ENCODE measurements at regions not wholly inside any gene's neighbourhood (a gene's known extent, or its start where the extent isn't known, plus 50 kb on each side); places are given as distances from the start of the nearest gene placed in this dataset.

- FAIRE-seq, result no peak
- Histone ChIP-seq H3K4me1 (ENCODE audit: control insufficient read depth in 3 of 3, insufficient read depth in 2 of 3, low read depth in 1 of 3, low read length in 2 of 3) (no peaks in the 10 kb centered on the region), H3K9me3 (ENCODE audit: control insufficient read depth in 2 of 2, insufficient read depth in 1 of 2, low read depth in 1 of 2, low read length in 1 of 2) (peaks cover 0 to 13% of the 10 kb centered on the region in 2 donors), H3K27me3 (ENCODE audit: control insufficient read depth in 3 of 3, insufficient read depth in 3 of 3, low read length in 3 of 3) (peaks cover 0 to under 1% (median 0%) of the 10 kb centered on the region in 3 donors), H3K4me3 (ENCODE audit: low read depth in 1 of 3, low read length in 3 of 3) (no peak overlapping the region), H3K27ac (ENCODE audit: low read depth in 1 of 3, low read length in 2 of 3) (no peak overlapping the region), H3K36me3 (ENCODE audit: control insufficient read depth in 3 of 3, insufficient read depth in 2 of 3, low read depth in 1 of 3, low read length in 3 of 3) (no peaks in the 10 kb centered on the region)
- WGBS, 3 donors, result 55 to 70% (median 58%) methylated on average over 8 of the region's 8 CpGs
- no peak for DNase-seq
Measured at GRCh38 chr12:111138016-111138415, 217.6 kb upstream of the MYL2 start.

GRCh38 chr12:111135293-111135832 lies 215.0 kb upstream of the MYL2 start:
- no peak overlapping the region for H3K4me3 ChIP-seq (ENCODE audit: low read depth in 1 of 3, low read length in 3 of 3)
- WGBS, 3 donors, result 96 to 98% (median 97%) methylated on average over 5 of the region's 5 CpGs
- no peaks in the 10 kb centered on the region for H3K4me1 ChIP-seq (ENCODE audit: control insufficient read depth in 3 of 3, insufficient read depth in 2 of 3, low read depth in 1 of 3, low read length in 2 of 3)
- no peaks in the 10 kb centered on the region for H3K27me3 ChIP-seq (ENCODE audit: control insufficient read depth in 3 of 3, insufficient read depth in 3 of 3, low read length in 3 of 3)
- no peak overlapping the region for H3K27ac ChIP-seq (ENCODE audit: low read depth in 1 of 3, low read length in 2 of 3)
- H3K36me3 ChIP-seq (ENCODE audit: control insufficient read depth in 3 of 3, insufficient read depth in 2 of 3, low read depth in 1 of 3, low read length in 3 of 3), result no peaks in the 10 kb centered on the region
- DNase-seq (no peak), FAIRE-seq (no peak)
- H3K9me3 ChIP-seq (ENCODE audit: control insufficient read depth in 2 of 2, insufficient read depth in 1 of 2, low read depth in 1 of 2, low read length in 1 of 2), result peaks cover 0 to 15% of the 10 kb centered on the region in 2 donors

DNA sequence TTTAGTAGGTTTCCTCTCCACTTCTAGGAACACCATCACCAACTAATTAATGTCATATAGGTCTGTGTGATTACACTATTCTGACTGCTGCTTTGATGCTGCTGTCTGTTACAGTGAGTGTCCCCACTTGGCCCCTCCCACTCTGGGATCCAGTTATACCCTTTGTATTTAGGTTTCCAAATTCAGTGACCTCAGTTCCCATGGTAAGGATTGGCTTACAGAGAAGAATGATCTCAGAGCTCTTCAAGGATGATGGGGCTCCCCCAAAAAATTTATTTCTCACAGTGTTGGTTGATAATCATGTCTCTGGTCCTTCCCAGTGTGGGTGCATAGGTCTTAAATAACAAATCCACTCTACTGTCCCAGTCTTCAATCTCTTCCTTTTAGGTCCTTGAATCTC lies 210.0 kb upstream of the MYL2 start:
- H3K4me1 ChIP-seq (ENCODE audit: control insufficient read depth in 3 of 3, insufficient read depth in 2 of 3, low read depth in 1 of 3, low read length in 2 of 3), result no peaks in the 10 kb centered on the region
- FAIRE-seq (no peak), DNase-seq (no peak)
- H3K4me3 ChIP-seq (ENCODE audit: low read depth in 1 of 3, low read length in 3 of 3), result no peak overlapping the region
- H3K27me3 ChIP-seq (ENCODE audit: control insufficient read depth in 3 of 3, insufficient read depth in 3 of 3, low read length in 3 of 3), result no peaks in the 10 kb centered on the region
- no peaks in the 10 kb centered on the region for H3K36me3 ChIP-seq (ENCODE audit: control insufficient read depth in 3 of 3, insufficient read depth in 2 of 3, low read depth in 1 of 3, low read length in 3 of 3)
- no peak overlapping the region for H3K27ac ChIP-seq (ENCODE audit: low read depth in 1 of 3, low read length in 2 of 3)
- H3K9me3 ChIP-seq (ENCODE audit: control insufficient read depth in 2 of 2, insufficient read depth in 1 of 2, low read depth in 1 of 2, low read length in 1 of 2), result peaks cover 0 to 15% of the 10 kb centered on the region in 2 donors

GRCh38 chr12:111129149-111129767 lies 208.9 kb upstream of the MYL2 start:
- Histone ChIP-seq H3K36me3 (ENCODE audit: control insufficient read depth in 3 of 3, insufficient read depth in 2 of 3, low read depth in 1 of 3, low read length in 3 of 3) (no peaks in the 10 kb centered on the region), H3K4me3 (ENCODE audit: low read depth in 1 of 3, low read length in 3 of 3) (no peak overlapping the region), H3K4me1 (ENCODE audit: control insufficient read depth in 3 of 3, insufficient read depth in 2 of 3, low read depth in 1 of 3, low read length in 2 of 3) (no peaks in the 10 kb centered on the region), H3K27ac (ENCODE audit: low read depth in 1 of 3, low read length in 2 of 3) (no peak overlapping the region), H3K27me3 (ENCODE audit: control insufficient read depth in 3 of 3, insufficient read depth in 3 of 3, low read length in 3 of 3) (no peaks in the 10 kb centered on the region), H3K9me3 (ENCODE audit: control insufficient read depth in 2 of 2, insufficient read depth in 1 of 2, low read depth in 1 of 2, low read length in 1 of 2) (peaks cover 0 to 11% of the 10 kb centered on the region in 2 donors)
- 76 to 90% (median 87%) methylated on average over 3 of the region's 3 CpGs for WGBS, 3 donors
- DNase-seq (no peak), FAIRE-seq (no peak)

GRCh38 chr12:111126331-111126730 lies 206.0 kb upstream of the MYL2 start:
- WGBS, 3 donors, result 48 to 52% (median 49%) methylated on average over 2 of the region's 2 CpGs
- Histone ChIP-seq H3K4me3 (ENCODE audit: low read depth in 1 of 3, low read length in 3 of 3) (no peak overlapping the region), H3K36me3 (ENCODE audit: control insufficient read depth in 3 of 3, insufficient read depth in 2 of 3, low read depth in 1 of 3, low read length in 3 of 3) (no peaks in the 10 kb centered on the region), H3K4me1 (ENCODE audit: control insufficient read depth in 3 of 3, insufficient read depth in 2 of 3, low read depth in 1 of 3, low read length in 2 of 3) (no peaks in the 10 kb centered on the region), H3K27me3 (ENCODE audit: control insufficient read depth in 3 of 3, insufficient read depth in 3 of 3, low read length in 3 of 3) (no peaks in the 10 kb centered on the region), H3K27ac (ENCODE audit: low read depth in 1 of 3, low read length in 2 of 3) (no peak overlapping the region), H3K9me3 (ENCODE audit: control insufficient read depth in 2 of 2, insufficient read depth in 1 of 2, low read depth in 1 of 2, low read length in 1 of 2) (no peaks in the 10 kb centered on the region)
- DNase-seq (peak in 1 of 2 donors; percentile 1), FAIRE-seq (no peak)

- H3K4me3 ChIP-seq (ENCODE audit: low read depth in 1 of 3, low read length in 3 of 3), result no peak overlapping the region
- no peaks in the 10 kb centered on the region for H3K9me3 ChIP-seq (ENCODE audit: control insufficient read depth in 2 of 2, insufficient read depth in 1 of 2, low read depth in 1 of 2, low read length in 1 of 2)
- no peaks in the 10 kb centered on the region for H3K27me3 ChIP-seq (ENCODE audit: control insufficient read depth in 3 of 3, insufficient read depth in 3 of 3, low read length in 3 of 3)
- no peaks in the 10 kb centered on the region for H3K4me1 ChIP-seq (ENCODE audit: control insufficient read depth in 3 of 3, insufficient read depth in 2 of 3, low read depth in 1 of 3, low read length in 2 of 3)
- WGBS, 3 donors, result 86 to 92% (median 91%) methylated on average over 4 of the region's 4 CpGs
- H3K27ac ChIP-seq (ENCODE audit: low read depth in 1 of 3, low read length in 2 of 3), result no peak overlapping the region
- DNase-seq (no peak), FAIRE-seq (no peak)
- H3K36me3 ChIP-seq (ENCODE audit: control insufficient read depth in 3 of 3, insufficient read depth in 2 of 3, low read depth in 1 of 3, low read length in 3 of 3), result no peaks in the 10 kb centered on the region
Measured at GRCh38 chr12:111124183-111124582, 203.8 kb upstream of the MYL2 start.

- no peak for FAIRE-seq
- H3K27me3 ChIP-seq (ENCODE audit: control insufficient read depth in 3 of 3, insufficient read depth in 3 of 3, low read length in 3 of 3), result no peaks in the 10 kb centered on the region
- H3K9me3 ChIP-seq (ENCODE audit: control insufficient read depth in 2 of 2, insufficient read depth in 1 of 2, low read depth in 1 of 2, low read length in 1 of 2), result no peaks in the 10 kb centered on the region
- no peak overlapping the region for H3K27ac ChIP-seq (ENCODE audit: low read depth in 1 of 3, low read length in 2 of 3)
- no peak for DNase-seq
- 83 to 91% (median 86%) methylated on average over 6 of the region's 6 CpGs for WGBS, 3 donors
- no peaks in the 10 kb centered on the region for H3K4me1 ChIP-seq (ENCODE audit: control insufficient read depth in 3 of 3, insufficient read depth in 2 of 3, low read depth in 1 of 3, low read length in 2 of 3)
- H3K36me3 ChIP-seq (ENCODE audit: control insufficient read depth in 3 of 3, insufficient read depth in 2 of 3, low read depth in 1 of 3, low read length in 3 of 3), result no peaks in the 10 kb centered on the region
- H3K4me3 ChIP-seq (ENCODE audit: low read depth in 1 of 3, low read length in 3 of 3), result no peak overlapping the region
Measured at GRCh38 chr12:111123390-111123789, 203.0 kb upstream of the MYL2 start.

DNA sequence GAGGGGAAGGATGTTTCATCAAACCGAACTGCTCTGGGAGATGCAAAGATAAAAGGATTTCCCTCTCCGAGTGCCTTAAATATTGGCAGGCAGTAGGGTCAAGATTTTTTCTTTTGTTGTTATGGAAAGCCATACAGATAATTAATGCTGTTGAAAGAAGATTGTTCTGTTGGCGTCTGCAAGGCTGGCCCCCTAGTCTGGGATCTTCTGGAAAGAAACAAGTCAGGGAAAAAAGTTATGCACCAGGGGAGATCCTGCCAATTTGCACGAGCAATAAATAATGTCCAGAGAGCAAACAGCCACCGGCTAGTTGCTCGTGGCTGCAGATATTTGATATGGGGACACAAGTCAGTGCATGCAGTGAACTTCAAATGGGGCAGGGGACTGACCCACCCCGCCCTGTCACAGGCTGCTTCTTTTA lies 202.1 kb upstream of the MYL2 start:
- Histone ChIP-seq H3K4me1 (ENCODE audit: control insufficient read depth in 3 of 3, insufficient read depth in 2 of 3, low read depth in 1 of 3, low read length in 2 of 3) (no peaks in the 10 kb centered on the region), H3K27me3 (ENCODE audit: control insufficient read depth in 3 of 3, insufficient read depth in 3 of 3, low read length in 3 of 3) (no peaks in the 10 kb centered on the region), H3K36me3 (ENCODE audit: control insufficient read depth in 3 of 3, insufficient read depth in 2 of 3, low read depth in 1 of 3, low read length in 3 of 3) (no peaks in the 10 kb centered on the region), H3K27ac (ENCODE audit: low read depth in 1 of 3, low read length in 2 of 3) (no peak overlapping the region), H3K4me3 (ENCODE audit: low read depth in 1 of 3, low read length in 3 of 3) (no peak overlapping the region), H3K9me3 (ENCODE audit: control insufficient read depth in 2 of 2, insufficient read depth in 1 of 2, low read depth in 1 of 2, low read length in 1 of 2) (no peaks in the 10 kb centered on the region)
- DNase-seq (no peak), FAIRE-seq (no peak)
- WGBS, 3 donors, result 25 to 38% (median 28%) methylated on average over 7 of the region's 7 CpGs

GRCh38 chr12:111121840-111122239 lies 201.5 kb upstream of the MYL2 start:
- H3K9me3 ChIP-seq (ENCODE audit: control insufficient read depth in 2 of 2, insufficient read depth in 1 of 2, low read depth in 1 of 2, low read length in 1 of 2), result peaks cover 0 to 2% of the 10 kb centered on the region in 2 donors
- H3K4me1 ChIP-seq (ENCODE audit: control insufficient read depth in 3 of 3, insufficient read depth in 2 of 3, low read depth in 1 of 3, low read length in 2 of 3), result no peaks in the 10 kb centered on the region
- FAIRE-seq, result no peak
- DNase-seq, result no peak
- 60 to 71% (median 67%) methylated on average over 6 of the region's 6 CpGs for WGBS, 3 donors
- H3K36me3 ChIP-seq (ENCODE audit: control insufficient read depth in 3 of 3, insufficient read depth in 2 of 3, low read depth in 1 of 3, low read length in 3 of 3), result no peaks in the 10 kb centered on the region
- H3K27me3 ChIP-seq (ENCODE audit: control insufficient read depth in 3 of 3, insufficient read depth in 3 of 3, low read length in 3 of 3), result no peaks in the 10 kb centered on the region
- H3K4me3 ChIP-seq (ENCODE audit: low read depth in 1 of 3, low read length in 3 of 3), result no peak overlapping the region
- H3K27ac ChIP-seq (ENCODE audit: low read depth in 1 of 3, low read length in 2 of 3), result no peak overlapping the region

Data from small intestine (tissue), 7 donors.